ENCODE measurements at regions not wholly inside any gene's neighbourhood (a gene's known extent, or its start where the extent isn't known, plus 50 kb on each side); places are given as distances from the start of the nearest gene placed in this dataset.

- DNase-seq (no peak), FAIRE-seq (no peak)
- 72 to 74% (median 73%) methylated on average over 12 of the region's 12 CpGs for WGBS, 3 donors
- Histone ChIP-seq H3K27ac (ENCODE audit: low read depth in 1 of 3, low read length in 2 of 3) (no peak overlapping the region), H3K27me3 (ENCODE audit: control insufficient read depth in 3 of 3, insufficient read depth in 3 of 3, low read length in 3 of 3) (no peaks in the 10 kb centered on the region), H3K4me1 (ENCODE audit: control insufficient read depth in 3 of 3, insufficient read depth in 2 of 3, low read depth in 1 of 3, low read length in 2 of 3) (no peaks in the 10 kb centered on the region), H3K36me3 (ENCODE audit: control insufficient read depth in 3 of 3, insufficient read depth in 2 of 3, low read depth in 1 of 3, low read length in 3 of 3) (no peaks in the 10 kb centered on the region), H3K4me3 (ENCODE audit: low read depth in 1 of 3, low read length in 3 of 3) (no peak overlapping the region), H3K9me3 (ENCODE audit: control insufficient read depth in 2 of 2, insufficient read depth in 1 of 2, low read depth in 1 of 2, low read length in 1 of 2) (no peaks in the 10 kb centered on the region)
These were observed 180.5 kb upstream of the PMEPA1 start for GRCh38 chr20:57890202-57890800.

- no peaks in the 10 kb centered on the region for H3K27me3 ChIP-seq (ENCODE audit: control insufficient read depth in 3 of 3, insufficient read depth in 3 of 3, low read length in 3 of 3)
- no peaks in the 10 kb centered on the region for H3K9me3 ChIP-seq (ENCODE audit: control insufficient read depth in 2 of 2, insufficient read depth in 1 of 2, low read depth in 1 of 2, low read length in 1 of 2)
- WGBS, 3 donors: 72 to 80% (median 79%) methylated on average over 5 of the region's 5 CpGs
- H3K27ac ChIP-seq (ENCODE audit: low read depth in 1 of 3, low read length in 2 of 3): no peak overlapping the region
- no peak for FAIRE-seq
- H3K36me3 ChIP-seq (ENCODE audit: control insufficient read depth in 3 of 3, insufficient read depth in 2 of 3, low read depth in 1 of 3, low read length in 3 of 3): no peaks in the 10 kb centered on the region
- H3K4me3 ChIP-seq (ENCODE audit: low read depth in 1 of 3, low read length in 3 of 3): no peak overlapping the region
- no peak for DNase-seq
- H3K4me1 ChIP-seq (ENCODE audit: control insufficient read depth in 3 of 3, insufficient read depth in 2 of 3, low read depth in 1 of 3, low read length in 2 of 3): no peaks in the 10 kb centered on the region
These were observed 178.8 kb upstream of the PMEPA1 start for GRCh38 chr20:57888591-57888990.

- Histone ChIP-seq H3K9me3 (ENCODE audit: control insufficient read depth in 2 of 2, insufficient read depth in 1 of 2, low read depth in 1 of 2, low read length in 1 of 2) (no peaks in the 10 kb centered on the region), H3K27ac (ENCODE audit: low read depth in 1 of 3, low read length in 2 of 3) (no peak overlapping the region), H3K4me1 (ENCODE audit: control insufficient read depth in 3 of 3, insufficient read depth in 2 of 3, low read depth in 1 of 3, low read length in 2 of 3) (no peaks in the 10 kb centered on the region), H3K27me3 (ENCODE audit: control insufficient read depth in 3 of 3, insufficient read depth in 3 of 3, low read length in 3 of 3) (peaks cover 0 to 2% (median 0%) of the 10 kb centered on the region in 3 donors), H3K4me3 (ENCODE audit: low read depth in 1 of 3, low read length in 3 of 3) (no peak overlapping the region), H3K36me3 (ENCODE audit: control insufficient read depth in 3 of 3, insufficient read depth in 2 of 3, low read depth in 1 of 3, low read length in 3 of 3) (no peaks in the 10 kb centered on the region)
- FAIRE-seq (no peak), DNase-seq (no peak)
- WGBS, 3 donors: 90 to 94% (median 91%) methylated on average over 5 of the region's 5 CpGs
These were observed 175.1 kb upstream of the PMEPA1 start for GRCh38 chr20:57884956-57885355.

GRCh38 chr20:57883761-57884160, 173.9 kb upstream of the PMEPA1 start:
- H3K36me3 ChIP-seq (ENCODE audit: control insufficient read depth in 3 of 3, insufficient read depth in 2 of 3, low read depth in 1 of 3, low read length in 3 of 3): no peaks in the 10 kb centered on the region
- H3K27ac ChIP-seq (ENCODE audit: low read depth in 1 of 3, low read length in 2 of 3): no peak overlapping the region
- 67 to 85% (median 69%) methylated on average over 5 of the region's 5 CpGs for WGBS, 3 donors
- FAIRE-seq (no peak), DNase-seq (no peak)
- H3K4me1 ChIP-seq (ENCODE audit: control insufficient read depth in 3 of 3, insufficient read depth in 2 of 3, low read depth in 1 of 3, low read length in 2 of 3): no peaks in the 10 kb centered on the region
- H3K4me3 ChIP-seq (ENCODE audit: low read depth in 1 of 3, low read length in 3 of 3): no peak overlapping the region
- H3K9me3 ChIP-seq (ENCODE audit: control insufficient read depth in 2 of 2, insufficient read depth in 1 of 2, low read depth in 1 of 2, low read length in 1 of 2): no peaks in the 10 kb centered on the region
- H3K27me3 ChIP-seq (ENCODE audit: control insufficient read depth in 3 of 3, insufficient read depth in 3 of 3, low read length in 3 of 3): peaks cover 0 to 2% (median 0%) of the 10 kb centered on the region in 3 donors

GRCh38 chr20:57883224-57883623, 173.4 kb upstream of the PMEPA1 start:
- Histone ChIP-seq H3K27ac (ENCODE audit: low read depth in 1 of 3, low read length in 2 of 3) (no peak overlapping the region), H3K4me1 (ENCODE audit: control insufficient read depth in 3 of 3, insufficient read depth in 2 of 3, low read depth in 1 of 3, low read length in 2 of 3) (no peaks in the 10 kb centered on the region), H3K27me3 (ENCODE audit: control insufficient read depth in 3 of 3, insufficient read depth in 3 of 3, low read length in 3 of 3) (peaks cover 0 to 6% (median 0%) of the 10 kb centered on the region in 3 donors), H3K9me3 (ENCODE audit: control insufficient read depth in 2 of 2, insufficient read depth in 1 of 2, low read depth in 1 of 2, low read length in 1 of 2) (no peaks in the 10 kb centered on the region), H3K36me3 (ENCODE audit: control insufficient read depth in 3 of 3, insufficient read depth in 2 of 3, low read depth in 1 of 3, low read length in 3 of 3) (no peaks in the 10 kb centered on the region), H3K4me3 (ENCODE audit: low read depth in 1 of 3, low read length in 3 of 3) (no peak overlapping the region)
- WGBS, 3 donors: 83 to 88% (median 86%) methylated on average over 6 of the region's 6 CpGs
- FAIRE-seq (no peak), DNase-seq (no peak)

GRCh38 chr20:57882451-57883161, 172.8 kb upstream of the PMEPA1 start:
- Histone ChIP-seq H3K36me3 (ENCODE audit: control insufficient read depth in 3 of 3, insufficient read depth in 2 of 3, low read depth in 1 of 3, low read length in 3 of 3) (no peaks in the 10 kb centered on the region), H3K9me3 (ENCODE audit: control insufficient read depth in 2 of 2, insufficient read depth in 1 of 2, low read depth in 1 of 2, low read length in 1 of 2) (no peaks in the 10 kb centered on the region), H3K27ac (ENCODE audit: low read depth in 1 of 3, low read length in 2 of 3) (no peak overlapping the region), H3K4me3 (ENCODE audit: low read depth in 1 of 3, low read length in 3 of 3) (no peak overlapping the region), H3K4me1 (ENCODE audit: control insufficient read depth in 3 of 3, insufficient read depth in 2 of 3, low read depth in 1 of 3, low read length in 2 of 3) (peaks cover 0 to under 1% (median 0%) of the 10 kb centered on the region in 3 donors), H3K27me3 (ENCODE audit: control insufficient read depth in 3 of 3, insufficient read depth in 3 of 3, low read length in 3 of 3) (peaks cover 0 to 6% (median 0%) of the 10 kb centered on the region in 3 donors)
- DNase-seq (no peak), FAIRE-seq (no peak)
- 78 to 83% (median 82%) methylated on average over 16 of the region's 16 CpGs for WGBS, 3 donors

- peaks cover 0 to 6% (median 0%) of the 10 kb centered on the region in 3 donors for H3K27me3 ChIP-seq (ENCODE audit: control insufficient read depth in 3 of 3, insufficient read depth in 3 of 3, low read length in 3 of 3)
- no peak overlapping the region for H3K4me3 ChIP-seq (ENCODE audit: low read depth in 1 of 3, low read length in 3 of 3)
- H3K36me3 ChIP-seq (ENCODE audit: control insufficient read depth in 3 of 3, insufficient read depth in 2 of 3, low read depth in 1 of 3, low read length in 3 of 3): no peaks in the 10 kb centered on the region
- no peak for DNase-seq
- H3K27ac ChIP-seq (ENCODE audit: low read depth in 1 of 3, low read length in 2 of 3): no peak overlapping the region
- H3K9me3 ChIP-seq (ENCODE audit: control insufficient read depth in 2 of 2, insufficient read depth in 1 of 2, low read depth in 1 of 2, low read length in 1 of 2): no peaks in the 10 kb centered on the region
- WGBS, 3 donors: 83 to 89% (median 89%) methylated on average over 15 of the region's 15 CpGs
- H3K4me1 ChIP-seq (ENCODE audit: control insufficient read depth in 3 of 3, insufficient read depth in 2 of 3, low read depth in 1 of 3, low read length in 2 of 3): peaks cover 0 to 3% (median 0%) of the 10 kb centered on the region in 3 donors
- no peak for FAIRE-seq
These were observed 171.9 kb upstream of the PMEPA1 start for GRCh38 chr20:57881466-57882385.

GRCh38 chr20:57880571-57880892, 170.7 kb upstream of the PMEPA1 start:
- Histone ChIP-seq H3K27me3 (ENCODE audit: control insufficient read depth in 3 of 3, insufficient read depth in 3 of 3, low read length in 3 of 3) (peaks cover 0 to 11% (median 0%) of the 10 kb centered on the region in 3 donors), H3K9me3 (ENCODE audit: control insufficient read depth in 2 of 2, insufficient read depth in 1 of 2, low read depth in 1 of 2, low read length in 1 of 2) (no peaks in the 10 kb centered on the region), H3K4me1 (ENCODE audit: control insufficient read depth in 3 of 3, insufficient read depth in 2 of 3, low read depth in 1 of 3, low read length in 2 of 3) (peaks cover 0 to 3% (median 0%) of the 10 kb centered on the region in 3 donors), H3K4me3 (ENCODE audit: low read depth in 1 of 3, low read length in 3 of 3) (no peak overlapping the region), H3K27ac (ENCODE audit: low read depth in 1 of 3, low read length in 2 of 3) (peak overlapping the region in 1 of 3 donors; percentile 14), H3K36me3 (ENCODE audit: control insufficient read depth in 3 of 3, insufficient read depth in 2 of 3, low read depth in 1 of 3, low read length in 3 of 3) (no peaks in the 10 kb centered on the region)
- no peak for FAIRE-seq
- DNase-seq: no peak

All from small intestine (tissue), 7 donors.